ENCODE measurements at regions not wholly inside any gene's neighbourhood (a gene's known extent, or its start where the extent isn't known, plus 50 kb on each side); places are given as distances from the start of the nearest gene placed in this dataset.

GRCh38 chr5:31062902-31063580 lies 130.4 kb upstream of the CDH6 start:
- TF ChIP-seq POLR2AphosphoS5 (IDR thresholded peaks at IDR 0.05) = no peak
- TF ChIP-seq POLR2A (IDR thresholded peaks at IDR 0.05) = no peak
- no peak for TF ChIP-seq CTCF (IDR thresholded peaks at IDR 0.05)
- Histone ChIP-seq H3K36me3 (no peaks in the 10 kb centered on the region), H3K9me3 (no peaks in the 10 kb centered on the region), H3K4me1 (no peaks in the 10 kb centered on the region), H3K4me3 (no peak overlapping the region), H3K27ac (no peak overlapping the region), H3K27me3 (no peaks in the 10 kb centered on the region)
- intact Hi-C loops (cut with DNase I; ENCODE audit: low total_unique reads) = no loop called here
- no peak for DNase-seq (ENCODE audit: low spot score in 2 of 2)

GRCh38 chr5:31059889-31060288 lies 133.6 kb upstream of the CDH6 start:
- intact Hi-C loops (cut with DNase I; ENCODE audit: low total_unique reads) = no loop called here

GRCh38 chr5:31054453-31054852 lies 139.0 kb upstream of the CDH6 start:
- no peak overlapping the region for H3K27ac ChIP-seq
- DNase-seq (ENCODE audit: low spot score in 2 of 2) = no peak
- intact Hi-C loops (cut with DNase I; ENCODE audit: low total_unique reads) = no loop called here

More at GRCh38 chr5:31059889-31060288, 133.6 kb upstream of the CDH6 start:
- no peak overlapping the region for H3K4me3 ChIP-seq
- DNase-seq (ENCODE audit: low spot score in 2 of 2) = no peak
- TF ChIP-seq POLR2AphosphoS5 (IDR thresholded peaks at IDR 0.05) = no peak
- H3K27ac ChIP-seq = no peak overlapping the region
- H3K27me3 ChIP-seq = no peaks in the 10 kb centered on the region
- H3K4me1 ChIP-seq = no peaks in the 10 kb centered on the region
- H3K36me3 ChIP-seq = no peaks in the 10 kb centered on the region
- no peaks in the 10 kb centered on the region for H3K9me3 ChIP-seq

GRCh38 chr5:31052937-31053658 lies 140.4 kb upstream of the CDH6 start:
- intact Hi-C loops (cut with DNase I; ENCODE audit: low total_unique reads) = no loop called here
- Histone ChIP-seq H3K9me3 (no peaks in the 10 kb centered on the region), H3K4me1 (no peaks in the 10 kb centered on the region), H3K4me3 (no peak overlapping the region), H3K27me3 (no peaks in the 10 kb centered on the region), H3K36me3 (no peaks in the 10 kb centered on the region), H3K27ac (no peak overlapping the region)
- no peak for DNase-seq (ENCODE audit: low spot score in 2 of 2)
- TF ChIP-seq POLR2A (IDR thresholded peaks at IDR 0.05) (no peak), CTCF (IDR thresholded peaks at IDR 0.05) (no peak), POLR2AphosphoS5 (IDR thresholded peaks at IDR 0.05) (no peak)

More at GRCh38 chr5:31054453-31054852, 139.0 kb upstream of the CDH6 start:
- TF ChIP-seq POLR2AphosphoS5 (IDR thresholded peaks at IDR 0.05) (no peak), CTCF (IDR thresholded peaks at IDR 0.05) (no peak), POLR2A (IDR thresholded peaks at IDR 0.05) (no peak)
- Histone ChIP-seq H3K4me3 (no peak overlapping the region), H3K27me3 (no peaks in the 10 kb centered on the region), H3K4me1 (no peaks in the 10 kb centered on the region), H3K36me3 (no peaks in the 10 kb centered on the region), H3K9me3 (no peaks in the 10 kb centered on the region)

- no peaks in the 10 kb centered on the region for H3K9me3 ChIP-seq
- DNase-seq (ENCODE audit: low spot score in 2 of 2) = no peak
- intact Hi-C loops (cut with DNase I; ENCODE audit: low total_unique reads) = no loop called here
- no peaks in the 10 kb centered on the region for H3K27me3 ChIP-seq
- H3K27ac ChIP-seq = no peak overlapping the region
- TF ChIP-seq POLR2A (IDR thresholded peaks at IDR 0.05) (no peak), CTCF (IDR thresholded peaks at IDR 0.05) (no peak), POLR2AphosphoS5 (IDR thresholded peaks at IDR 0.05) (no peak)
- no peaks in the 10 kb centered on the region for H3K4me1 ChIP-seq
- H3K4me3 ChIP-seq = no peak overlapping the region
- no peaks in the 10 kb centered on the region for H3K36me3 ChIP-seq
Observed at GRCh38 chr5:31051316-31051715, 142.2 kb upstream of the CDH6 start.
